H1 (cell line): ENCODE measurements at regions not wholly inside any gene's neighbourhood (a gene's known extent, or its start where the extent isn't known, plus 50 kb on each side); places are given as distances from the start of the nearest gene placed in this dataset.

ENCODE experiments used
- CBX5 ChIP-seq: fragments of 300-800, 300-1000 bp; sonication (generic); IDR thresholded peaks from 2 replicates; pipeline ENCODE4 v1.7.1; 2016; ENCODE audit warnings: antibody characterized with exemption, low read length, low read depth
- CHD7 ChIP-seq: fragments of 300-600 bp; sonication (generic); IDR thresholded peaks from 2 replicates; pipeline ENCODE4 v1.7.1; 2012; ENCODE audit warnings: low read length, moderate library complexity, mild to moderate bottlenecking, inconsistent platforms; ENCODE audit not compliant: insufficient replicate concordance
- KDM4A ChIP-seq: IDR thresholded peaks from one replicate; pipeline ENCODE4 v1.7.1; 2012; ENCODE audit warnings: low read depth, mild to moderate bottlenecking, moderate library complexity, low read length, inconsistent platforms; ENCODE audit not compliant: severe bottlenecking
- KDM5A ChIP-seq: fragments of 200-600 bp; IDR thresholded peaks from 2 replicates; pipeline ENCODE4 v1.7.1; 2012; ENCODE audit warnings: mild to moderate bottlenecking, low read length, inconsistent platforms, mixed read lengths
- POLR2AphosphoS5 ChIP-seq: IDR thresholded peaks from 2 replicates; pipeline ENCODE4 v1.6.1; 2011; ENCODE audit warnings: low read depth, low read length
- POU5F1 ChIP-seq: IDR thresholded peaks from 2 replicates; pipeline ENCODE4 v1.6.1; 2011; ENCODE audit warnings: low read depth, mild to moderate bottlenecking, low read length, moderate library complexity
- SAP30 ChIP-seq: fragments of 300-600 bp; sonication (generic); IDR thresholded peaks from 2 replicates; pipeline ENCODE4 v1.7.1; 2012; ENCODE audit warnings: low read length, moderate library complexity, mild to moderate bottlenecking, inconsistent platforms; ENCODE audit not compliant: insufficient read depth, insufficient replicate concordance
- SIX5 ChIP-seq: IDR thresholded peaks from 2 replicates; pipeline ENCODE4 v1.6.1; 2011; ENCODE audit warnings: mild to moderate bottlenecking, low read depth, low read length
- TCF12 ChIP-seq: IDR thresholded peaks from 2 replicates; pipeline ENCODE4 v1.6.1; 2011; ENCODE audit warnings: low read depth, mild to moderate bottlenecking, low read length
- TEAD4 ChIP-seq: IDR thresholded peaks from 2 replicates; pipeline ENCODE4 v1.6.1; 2012; ENCODE audit warnings: low read depth, low read length, inconsistent platforms, mixed read lengths

GRCh38 chr2:196266351-196266750, 95.0 kb upstream of the STK17B start (continued):
- TF ChIP-seq CHD7 = no peak
- TF ChIP-seq CBX5 = no peak
- no peak for TF ChIP-seq KDM5A
- no peak for TF ChIP-seq SAP30
- no peak for TF ChIP-seq KDM4A
- TF ChIP-seq POU5F1 = no peak
- no peak for TF ChIP-seq POLR2AphosphoS5
- TF ChIP-seq TEAD4 = no peak
- no peak for TF ChIP-seq SIX5
- TF ChIP-seq TCF12 = no peak
- TF ChIP-seq, all 59 proteins: peak for 0
